NB4 (cell line): ENCODE measurements at regions not wholly inside any gene's neighbourhood (a gene's known extent, or its start where the extent isn't known, plus 50 kb on each side); places are given as distances from the start of the nearest gene placed in this dataset.
"Not testable (repeated sequence)": the region's sequence is repeated elsewhere in the genome, so short reads cannot be mapped to it uniquely, and the experiment has no call there.

Experiments
- DNase-seq: peaks from one replicate; pipeline ENCODE4 v3.0.0; 2010; ENCODE audit warnings: low read depth
- H3K4me3 ChIP-seq: one replicate; pipeline ENCODE4 v1.5.1; 2011; ENCODE audit warnings: mild to moderate bottlenecking, low read depth, low read length, moderate library complexity
- CTCF ChIP-seq: IDR thresholded peaks from one replicate; pipeline ENCODE4 v1.5.1; 2012; ENCODE audit warnings: low read depth, low read length
- MAX ChIP-seq: IDR thresholded peaks from 2 replicates; pipeline ENCODE4 v1.6.1; 2011; ENCODE audit warnings: low read depth, low read length
- MYC ChIP-seq: IDR thresholded peaks from 2 replicates; pipeline ENCODE4 v1.6.1; 2011; ENCODE audit warnings: low read depth, low read length
- POLR2A ChIP-seq: IDR thresholded peaks from 2 replicates; pipeline ENCODE4 v1.6.1; 2011; ENCODE audit warnings: mild to moderate bottlenecking; ENCODE audit not compliant: insufficient read length; ENCODE audit errors: extremely low read depth

- no peak for TF ChIP-seq POLR2A
- no peak for TF ChIP-seq CTCF
- no peak for TF ChIP-seq MYC
- TF ChIP-seq MAX: no peak
- no peak overlapping the region for H3K4me3 ChIP-seq
- no peak for DNase-seq
Measured at GRCh38 chr4:138113819-138114400, 128.2 kb downstream of the SLC7A11 start.

GRCh38 chr4:138112890-138113289 is 129.3 kb downstream of the SLC7A11 start:
- DNase-seq, H3K4me3 ChIP-seq: not testable (repeated sequence)

GRCh38 chr4:138112389-138112788 is 129.8 kb downstream of the SLC7A11 start:
- no peak for TF ChIP-seq CTCF
- TF ChIP-seq POLR2A: no peak
- no peak for TF ChIP-seq MYC
- TF ChIP-seq MAX: no peak
- H3K4me3 ChIP-seq: no peak overlapping the region
- DNase-seq: no peak

- no peak for TF ChIP-seq MYC
- no peak for TF ChIP-seq POLR2A
- TF ChIP-seq CTCF: no peak
- no peak for TF ChIP-seq MAX
- no peak overlapping the region for H3K4me3 ChIP-seq
- DNase-seq: no peak
Measured at GRCh38 chr4:138111462-138112000, 130.6 kb downstream of the SLC7A11 start.

GRCh38 chr4:138110815-138111214 is 131.3 kb downstream of the SLC7A11 start:
- H3K4me3 ChIP-seq: no peak overlapping the region
- DNase-seq: no peak
- TF ChIP-seq POLR2A: no peak

GRCh38 chr4:138107023-138107422 is 135.1 kb downstream of the SLC7A11 start:
- no peak for TF ChIP-seq CTCF
- no peak for TF ChIP-seq POLR2A
- no peak for TF ChIP-seq MYC
- TF ChIP-seq MAX: no peak
- H3K4me3 ChIP-seq: no peak overlapping the region
- no peak for DNase-seq

- no peak overlapping the region for H3K4me3 ChIP-seq
- DNase-seq: no peak
- TF ChIP-seq MYC: no peak
- TF ChIP-seq POLR2A: no peak
- TF ChIP-seq MAX: no peak
- no peak for TF ChIP-seq CTCF
Measured at GRCh38 chr4:138105331-138105730, 136.8 kb downstream of the SLC7A11 start.
